ENCODE measurements at regions not wholly inside any gene's neighbourhood (a gene's known extent, or its start where the extent isn't known, plus 50 kb on each side); places are given as distances from the start of the nearest gene placed in this dataset.

DNA sequence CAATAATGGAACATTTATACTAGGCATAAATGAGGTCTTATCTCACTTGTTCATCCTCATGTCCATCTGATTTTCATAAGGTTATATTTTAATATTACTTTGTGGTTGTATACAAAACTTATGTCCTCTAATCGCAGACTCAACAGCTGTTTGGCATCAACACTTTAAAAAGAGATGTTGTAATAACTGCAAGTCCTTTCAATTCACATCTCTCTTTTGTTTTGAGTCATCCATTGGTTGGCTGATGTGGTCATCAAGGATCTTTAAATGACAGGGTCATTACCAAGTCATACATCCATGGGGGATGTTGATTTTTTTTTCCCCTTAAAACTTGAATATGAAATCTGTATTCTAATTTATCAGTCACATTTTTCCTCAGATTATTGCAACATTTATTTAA is 299.4 kb upstream of the NRSN1 start:
- no peaks in the 10 kb centered on the region for H3K4me1 ChIP-seq (ENCODE audit: insufficient read depth)
- no peak overlapping the region for H3K4me3 ChIP-seq
- H4K20me1 ChIP-seq (ENCODE audit: insufficient read depth, poor library complexity, severe bottlenecking): no peaks in the 10 kb centered on the region
- no peak overlapping the region for H2AFZ ChIP-seq
- H3K79me2 ChIP-seq: no peaks in the 10 kb centered on the region
- H3K9me2 ChIP-seq (replicated peaks; ENCODE audit: insufficient read depth): no peaks in the 10 kb centered on the region
- no peaks in the 10 kb centered on the region for H3K36me3 ChIP-seq (replicated peaks; ENCODE audit: insufficient read depth, low read depth)
- no peak overlapping the region for H3K4me2 ChIP-seq
- no peaks in the 10 kb centered on the region for H3K9me3 ChIP-seq (ENCODE audit: low read depth)
- TF ChIP-seq EZH2phosphoT487 (IDR thresholded peaks at IDR 0.05; ENCODE audit: low read depth, severe bottlenecking, unreplicated experiment) (no peak), EZH2 (IDR thresholded peaks at IDR 0.05; ENCODE audit: borderline replicate concordance) (no peak), CTCF (IDR thresholded peaks at IDR 0.05; ENCODE audit: poor library complexity) (no peak)
- H3K27ac ChIP-seq: no peak overlapping the region
- no peaks in the 10 kb centered on the region for H3K27me3 ChIP-seq
- WGBS (ENCODE audit: low lambda C conversion rate, missing lambda C conversion rate): 75% methylated on average over 1 of the region's 1 CpG
- no peak for DNase-seq (ENCODE audit: low spot score)

DNA sequence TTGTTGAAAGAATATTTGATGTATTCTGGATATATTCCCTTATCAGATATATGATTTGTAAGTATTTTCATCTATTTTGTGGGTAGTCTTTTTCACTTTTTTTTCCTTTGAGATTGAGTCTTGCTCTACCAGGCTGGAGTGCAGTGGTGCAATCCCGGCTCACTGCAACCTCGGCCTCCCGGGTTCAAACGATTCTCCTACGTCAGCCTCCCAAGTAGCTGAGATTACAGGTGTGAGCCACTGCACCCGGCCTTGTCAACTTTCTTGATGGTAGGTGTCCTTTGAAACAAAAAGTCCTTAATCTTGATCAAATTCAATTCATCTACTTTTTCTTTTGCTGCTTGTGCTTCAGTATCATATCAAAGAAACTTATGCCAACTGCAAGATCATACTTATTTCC is 297.2 kb upstream of the NRSN1 start:
- no peaks in the 10 kb centered on the region for H4K20me1 ChIP-seq (ENCODE audit: insufficient read depth, poor library complexity, severe bottlenecking)
- H3K9me3 ChIP-seq (ENCODE audit: low read depth): no peaks in the 10 kb centered on the region
- H3K4me2 ChIP-seq: no peak overlapping the region
- H3K4me1 ChIP-seq (ENCODE audit: insufficient read depth): no peaks in the 10 kb centered on the region
- 97% methylated on average over 6 of the region's 6 CpGs for WGBS (ENCODE audit: low lambda C conversion rate, missing lambda C conversion rate)
- no peaks in the 10 kb centered on the region for H3K27me3 ChIP-seq
- no peak overlapping the region for H3K4me3 ChIP-seq
- no peaks in the 10 kb centered on the region for H3K9me2 ChIP-seq (replicated peaks; ENCODE audit: insufficient read depth)
- DNase-seq (ENCODE audit: low spot score): no peak
- H2AFZ ChIP-seq: no peak overlapping the region
- no peak for TF ChIP-seq CTCF (IDR thresholded peaks at IDR 0.05; ENCODE audit: poor library complexity)
- TF ChIP-seq EZH2phosphoT487 (IDR thresholded peaks at IDR 0.05; ENCODE audit: low read depth, severe bottlenecking, unreplicated experiment): no peak
- TF ChIP-seq EZH2 (IDR thresholded peaks at IDR 0.05; ENCODE audit: borderline replicate concordance): no peak
- H3K27ac ChIP-seq: no peak overlapping the region
- no peaks in the 10 kb centered on the region for H3K36me3 ChIP-seq (replicated peaks; ENCODE audit: insufficient read depth, low read depth)
- no peaks in the 10 kb centered on the region for H3K79me2 ChIP-seq

- H3K4me2 ChIP-seq: no peak overlapping the region
- 67% methylated on average over 1 of the region's 1 CpG for WGBS (ENCODE audit: low lambda C conversion rate, missing lambda C conversion rate)
Observed at GRCh38 chr6:23841116-23841515, 284.9 kb upstream of the NRSN1 start.

More at GRCh38 chr6:23841116-23841515, 284.9 kb upstream of the NRSN1 start:
- Histone ChIP-seq H3K27me3 (no peaks in the 10 kb centered on the region), H2AFZ (no peak overlapping the region), H3K36me3 (replicated peaks; ENCODE audit: insufficient read depth, low read depth) (no peaks in the 10 kb centered on the region), H3K27ac (no peak overlapping the region), H3K4me3 (no peak overlapping the region), H3K79me2 (no peaks in the 10 kb centered on the region), H3K9me3 (ENCODE audit: low read depth) (no peaks in the 10 kb centered on the region), H3K9me2 (replicated peaks; ENCODE audit: insufficient read depth) (no peaks in the 10 kb centered on the region), H3K4me1 (ENCODE audit: insufficient read depth) (peaks cover 7% of the 10 kb centered on the region), H4K20me1 (ENCODE audit: insufficient read depth, poor library complexity, severe bottlenecking) (no peaks in the 10 kb centered on the region)
- no peak for DNase-seq (ENCODE audit: low spot score)
- TF ChIP-seq CTCF (IDR thresholded peaks at IDR 0.05; ENCODE audit: poor library complexity) (no peak), EZH2phosphoT487 (IDR thresholded peaks at IDR 0.05; ENCODE audit: low read depth, severe bottlenecking, unreplicated experiment) (no peak), EZH2 (IDR thresholded peaks at IDR 0.05; ENCODE audit: borderline replicate concordance) (no peak)
